Activated CD4-positive, alpha-beta T cell treated with anti-CD3 and anti-CD28 coated beads for 36 hours (primary cell): ENCODE measurements at regions not wholly inside any gene's neighbourhood (a gene's known extent, or its start where the extent isn't known, plus 50 kb on each side); places are given as distances from the start of the nearest gene placed in this dataset.

Experiments
- ATAC-seq: fragments of 200-7000 bp; cut with Tn5 transposase; one replicate; pipeline ENCODE4 v1.10.0; 2021; ENCODE audit warnings: mild to moderate bottlenecking, moderate library complexity
- CTCF ChIA-PET: fragments of 350-600 bp; sonication (Branson Sonifier 250); formaldehyde crosslinking; loops from one replicate; lab custom pipeline; 2021; ENCODE audit warnings: antibody characterized with exemption; lab: Charles Lee
- POLR2A ChIA-PET: fragments of 350-600 bp; sonication (Branson Sonifier 250); formaldehyde crosslinking; loops from one replicate; lab custom pipeline; 2021; ENCODE audit warnings: antibody characterized with exemption, inconsistent platforms; lab: Charles Lee
- DNase-seq: peaks from one replicate; pipeline ENCODE4 v3.0.0-alpha.2; 2020
- H3K27ac Mint-ChIP-seq: one replicate; pipeline ENCODE4 v1.8.0; 2021; ENCODE audit warnings: mixed read lengths
- H3K27me3 Mint-ChIP-seq: one replicate; pipeline ENCODE4 v1.8.0; 2021; ENCODE audit warnings: mixed read lengths
- H3K36me3 Mint-ChIP-seq: one replicate; pipeline ENCODE4 v1.8.0; 2021; ENCODE audit warnings: low read depth, mixed read lengths
- H3K4me1 Mint-ChIP-seq: one replicate; pipeline ENCODE4 v1.8.0; 2021; ENCODE audit warnings: mixed read lengths
- H3K4me3 Mint-ChIP-seq: one replicate; pipeline ENCODE4 v1.8.0; 2021; ENCODE audit warnings: mild to moderate bottlenecking, moderate library complexity, mixed read lengths
- H3K9me3 Mint-ChIP-seq: one replicate; pipeline ENCODE4 v1.8.0; 2021; ENCODE audit warnings: low read depth, mixed read lengths
- intact Hi-C, 2 experiments: fragments of 100-400 bp; cut with DNase I in 1 of 2; cut with micrococcal nuclease in 1 of 2; formaldehyde crosslinking; loops; one replicate each; pipeline versions ENCODE4 v1.14.2 to v1.15.1; 2022 to 2024; cut with DNase I, micrococcal nuclease

- Mint-ChIP-seq H3K36me3 (no peaks in the 10 kb centered on the region), H3K4me1 (peaks cover 3% of the 10 kb centered on the region), H3K4me3 (no peak overlapping the region), H3K27ac (no peak overlapping the region), H3K27me3 (peaks cover 3% of the 10 kb centered on the region), H3K9me3 (no peaks in the 10 kb centered on the region)
- POLR2A ChIA-PET: no interaction called here
- DNase-seq (no peak), ATAC-seq (no peak)
- CTCF ChIA-PET: no interaction called here
- intact Hi-C loops: no loop called here
These were observed 137.3 kb downstream of the NAV1 start for GRCh38 chr1:201676197-201676596.

- Mint-ChIP-seq H3K27me3 (peaks cover 4% of the 10 kb centered on the region), H3K9me3 (no peaks in the 10 kb centered on the region), H3K4me3 (no peak overlapping the region), H3K27ac (no peak overlapping the region), H3K36me3 (no peaks in the 10 kb centered on the region), H3K4me1 (peaks cover 3% of the 10 kb centered on the region)
- ATAC-seq (no peak), DNase-seq (no peak)
- POLR2A ChIA-PET: no interaction called here
- CTCF ChIA-PET: no interaction called here
- intact Hi-C loops: no loop called here
These were observed 137.7 kb downstream of the NAV1 start for GRCh38 chr1:201676641-201677040.

DNA sequence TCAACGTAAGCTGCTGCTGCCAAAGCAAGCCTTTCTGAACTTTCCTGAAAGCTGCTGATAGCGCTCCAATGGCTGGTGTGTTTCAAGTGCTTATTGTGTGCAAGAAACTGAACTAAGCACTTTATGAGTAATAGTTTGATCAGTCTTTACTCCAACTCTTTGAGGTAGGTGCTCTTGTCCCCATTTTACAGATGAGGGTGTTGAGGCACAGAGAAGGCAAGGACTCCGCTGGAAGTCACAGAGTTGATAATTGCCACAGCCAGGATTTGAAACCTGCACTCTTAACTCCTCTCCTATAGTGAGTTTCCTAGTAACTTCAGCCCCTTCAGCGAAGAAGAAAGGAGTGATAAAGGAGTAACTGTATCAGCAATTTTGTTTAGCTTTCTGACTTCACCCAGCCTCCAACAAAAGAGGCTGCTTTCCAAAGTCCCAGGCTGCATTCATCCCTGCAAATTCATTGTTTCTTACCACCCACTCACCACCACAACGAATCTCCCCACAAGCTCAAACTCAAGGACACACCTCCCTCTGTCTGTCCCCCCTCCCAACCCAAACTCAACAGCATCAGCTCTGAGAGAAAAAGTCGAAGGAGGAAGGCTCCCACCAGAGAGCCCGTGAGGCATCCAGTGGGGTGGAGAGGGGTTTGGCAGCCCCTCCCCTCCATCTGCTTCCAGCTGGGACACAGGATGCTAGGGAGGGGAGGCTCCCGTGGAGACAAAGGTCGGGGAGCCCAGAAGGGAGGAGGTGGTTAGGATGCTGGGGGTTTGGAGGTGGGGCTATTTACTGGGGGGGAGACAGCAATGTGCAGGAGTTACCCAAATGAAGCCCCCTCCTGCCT is 139.6 kb downstream of the NAV1 start:
- Mint-ChIP-seq H3K27ac (no peak overlapping the region), H3K4me3 (no peak overlapping the region), H3K4me1 (no peaks in the 10 kb centered on the region), H3K36me3 (no peaks in the 10 kb centered on the region), H3K9me3 (no peaks in the 10 kb centered on the region), H3K27me3 (peaks cover 8% of the 10 kb centered on the region)
- intact Hi-C loops: no loop called here
- no peak for DNase-seq
- ChIA-PET CTCF (interaction anchor here (0.6 to 1.1 kb wide), 2 partner anchors 25 to 295 kb away, joined by 3 to 7 read pairs; no protein-coding TSS in a partner anchor), POLR2A (no interaction called here)
- ATAC-seq: no peak

GRCh38 chr1:201681375-201681774 is 142.4 kb downstream of the NAV1 start:
- POLR2A ChIA-PET: no interaction called here

DNA sequence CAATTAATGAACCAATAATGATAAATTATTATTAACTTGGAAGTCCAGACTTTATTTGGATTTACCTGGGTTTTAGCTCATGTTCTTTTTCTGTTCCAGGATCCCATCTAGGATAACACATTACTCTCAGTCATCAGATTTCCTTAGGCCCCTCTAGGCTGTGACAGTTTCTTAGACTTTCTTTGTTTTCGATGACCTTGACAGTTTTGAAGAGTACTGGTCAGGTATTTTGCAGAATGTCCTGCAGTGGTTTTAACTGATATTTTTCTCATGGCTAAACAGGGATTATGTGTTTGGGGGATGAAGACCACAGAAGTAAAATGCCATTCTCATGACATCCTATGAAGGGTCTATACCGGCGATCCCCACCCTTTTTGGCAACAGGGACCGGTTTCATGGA is 144.0 kb downstream of the NAV1 start:
- POLR2A ChIA-PET: no interaction called here
- H3K27ac Mint-ChIP-seq: no peak overlapping the region
- H3K9me3 Mint-ChIP-seq: no peaks in the 10 kb centered on the region
- no peaks in the 10 kb centered on the region for H3K36me3 Mint-ChIP-seq
- H3K27me3 Mint-ChIP-seq: peaks cover 8% of the 10 kb centered on the region
- intact Hi-C loops: no loop called here
- ATAC-seq (no peak), DNase-seq (no peak)
- CTCF ChIA-PET: no interaction called here
- no peak overlapping the region for H3K4me3 Mint-ChIP-seq
- H3K4me1 Mint-ChIP-seq: no peaks in the 10 kb centered on the region

More at GRCh38 chr1:201681375-201681774, 142.4 kb downstream of the NAV1 start:
- intact Hi-C loops: no loop called here
- DNase-seq (no peak), ATAC-seq (no peak)
- Mint-ChIP-seq H3K27me3 (peaks cover 8% of the 10 kb centered on the region), H3K27ac (no peak overlapping the region), H3K9me3 (no peaks in the 10 kb centered on the region), H3K36me3 (no peaks in the 10 kb centered on the region), H3K4me3 (no peak overlapping the region), H3K4me1 (no peaks in the 10 kb centered on the region)
- CTCF ChIA-PET: no interaction called here

GRCh38 chr1:201683397-201683796 is 144.5 kb downstream of the NAV1 start:
- Mint-ChIP-seq H3K27ac (no peak overlapping the region), H3K4me3 (no peak overlapping the region), H3K27me3 (peaks cover 8% of the 10 kb centered on the region), H3K9me3 (no peaks in the 10 kb centered on the region), H3K4me1 (no peaks in the 10 kb centered on the region), H3K36me3 (no peaks in the 10 kb centered on the region)
- intact Hi-C loops: no loop called here
- CTCF ChIA-PET: no interaction called here
- ATAC-seq: no peak
- DNase-seq: no peak
- POLR2A ChIA-PET: no interaction called here

GRCh38 chr1:201685485-201685884 is 143.5 kb upstream of the IPO9 start:
- H3K4me1 Mint-ChIP-seq: no peaks in the 10 kb centered on the region
- no peak overlapping the region for H3K27ac Mint-ChIP-seq
- intact Hi-C loops: no loop called here
- no peaks in the 10 kb centered on the region for H3K36me3 Mint-ChIP-seq
- no peak for ATAC-seq
- peaks cover 8% of the 10 kb centered on the region for H3K27me3 Mint-ChIP-seq
- H3K4me3 Mint-ChIP-seq: no peak overlapping the region
- ChIA-PET POLR2A (no interaction called here), CTCF (interaction anchor here (1.1 kb wide), 1 partner anchor 19 kb away, joined by 5 read pairs; no protein-coding TSS in a partner anchor)
- peaks cover 1% of the 10 kb centered on the region for H3K9me3 Mint-ChIP-seq
- no peak for DNase-seq

DNA sequence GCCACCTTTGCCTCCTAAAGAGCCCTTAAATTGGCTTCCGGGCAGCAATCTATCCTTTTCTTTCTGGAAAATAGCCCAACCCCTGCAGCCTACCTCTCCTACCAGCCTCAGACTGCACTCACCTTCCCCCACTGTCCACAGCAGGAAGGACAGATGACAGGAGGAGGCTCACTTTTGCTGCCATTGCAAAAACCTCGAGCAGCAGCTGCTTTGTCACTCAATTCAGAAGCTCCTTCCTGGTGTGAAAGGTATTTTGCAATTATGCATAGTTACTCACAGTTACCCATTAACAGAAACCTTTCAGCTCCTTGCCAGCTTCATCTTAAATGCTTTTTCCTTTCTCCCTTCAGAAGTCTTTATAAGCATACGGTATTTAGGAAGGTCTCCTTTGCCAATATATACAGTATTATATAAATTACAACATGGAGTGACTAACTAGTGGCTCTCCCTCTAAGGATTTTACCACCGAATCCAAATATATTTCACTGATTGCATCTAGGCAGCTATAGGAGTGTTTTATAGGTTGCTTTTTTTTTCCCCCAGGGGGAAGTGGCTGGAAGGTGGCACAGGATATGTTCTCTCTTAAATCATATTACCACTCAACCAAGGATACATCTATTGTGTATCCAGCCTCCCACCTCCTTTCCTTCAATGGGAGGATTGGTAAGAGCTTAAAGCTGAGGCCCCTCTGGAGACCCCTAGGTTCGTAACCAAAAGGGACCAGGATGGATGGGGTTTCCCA is 142.1 kb upstream of the IPO9 start:
- ATAC-seq: no peak
- Mint-ChIP-seq H3K4me3 (no peak overlapping the region), H3K27me3 (peaks cover 3% of the 10 kb centered on the region), H3K9me3 (peaks cover 3% of the 10 kb centered on the region), H3K36me3 (no peaks in the 10 kb centered on the region), H3K27ac (no peak overlapping the region), H3K4me1 (no peaks in the 10 kb centered on the region)
- ChIA-PET POLR2A (no interaction called here), CTCF (interaction anchor here (0.7 to 1.0 kb wide), 2 partner anchors 53 to 74 kb away, joined by 3 to 4 read pairs; no protein-coding TSS in a partner anchor)
- intact Hi-C loops: no loop called here
- no peak for DNase-seq

GRCh38 chr1:201688514-201688913 is 140.4 kb upstream of the IPO9 start:
- no peak for ATAC-seq
- Mint-ChIP-seq H3K36me3 (no peaks in the 10 kb centered on the region), H3K4me3 (no peak overlapping the region), H3K4me1 (no peaks in the 10 kb centered on the region), H3K9me3 (peaks cover 3% of the 10 kb centered on the region), H3K27me3 (no peaks in the 10 kb centered on the region), H3K27ac (no peak overlapping the region)
- DNase-seq: no peak
- intact Hi-C loops: no loop called here
- POLR2A ChIA-PET: no interaction called here
- CTCF ChIA-PET: no interaction called here

DNA sequence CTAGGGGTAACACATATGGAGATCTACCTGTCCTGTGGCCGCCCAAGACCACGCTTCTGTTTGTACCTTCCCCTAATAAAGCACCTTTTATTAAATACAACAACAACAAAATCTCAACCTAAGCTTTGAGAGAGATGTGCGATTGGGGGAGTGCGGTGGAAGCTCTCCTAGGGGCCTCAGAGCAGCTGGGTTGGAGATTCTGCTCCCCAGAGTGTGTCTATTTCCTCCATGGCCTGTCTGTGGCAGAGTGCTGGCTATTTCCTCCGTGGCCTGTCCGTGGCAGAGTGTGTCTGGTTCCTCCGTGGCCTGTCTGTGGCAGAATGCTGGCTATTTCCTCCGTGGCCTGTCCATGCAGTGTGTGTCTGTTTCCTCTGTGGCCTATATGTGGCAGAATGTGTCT is 139.3 kb upstream of the IPO9 start:
- no peaks in the 10 kb centered on the region for H3K27me3 Mint-ChIP-seq
- DNase-seq (no peak), ATAC-seq (no peak)
- ChIA-PET CTCF (interaction anchor here (0.7 kb wide), 1 partner anchor 93 kb away, joined by 3 read pairs; no protein-coding TSS in a partner anchor), POLR2A (no interaction called here)
- H3K27ac Mint-ChIP-seq: no peak overlapping the region
- H3K4me3 Mint-ChIP-seq: no peak overlapping the region
- intact Hi-C loops: no loop called here
- H3K36me3 Mint-ChIP-seq: no peaks in the 10 kb centered on the region
- no peaks in the 10 kb centered on the region for H3K4me1 Mint-ChIP-seq
- H3K9me3 Mint-ChIP-seq: peaks cover 3% of the 10 kb centered on the region

DNA sequence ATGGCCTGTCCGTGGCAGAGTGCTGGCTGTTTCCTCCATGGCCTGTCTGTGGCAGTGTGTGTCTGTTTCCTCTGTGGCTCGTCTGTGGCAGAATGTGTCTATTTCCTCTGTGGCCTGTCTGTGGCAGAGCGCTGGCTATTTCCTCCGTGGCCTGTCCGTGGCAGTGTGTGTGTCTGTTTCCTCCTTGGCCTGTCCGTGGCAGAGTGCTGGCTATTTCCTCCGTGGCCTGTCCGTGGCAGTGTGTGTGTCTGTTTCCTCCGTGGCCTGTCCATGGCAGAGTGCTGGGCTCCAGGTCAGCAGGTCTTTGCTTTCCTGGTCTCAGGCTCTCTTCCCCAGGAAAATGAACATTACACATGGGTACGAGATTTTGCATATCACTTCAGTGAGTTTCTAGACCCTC is 138.4 kb upstream of the IPO9 start:
- H3K9me3 Mint-ChIP-seq: peaks cover 3% of the 10 kb centered on the region

More for the DNA sequence above, 138.4 kb upstream of the IPO9 start:
- Mint-ChIP-seq H3K4me1 (no peaks in the 10 kb centered on the region), H3K27me3 (no peaks in the 10 kb centered on the region), H3K4me3 (no peak overlapping the region), H3K36me3 (no peaks in the 10 kb centered on the region), H3K27ac (no peak overlapping the region)
- DNase-seq: no peak
- ATAC-seq: no peak
- ChIA-PET CTCF (no interaction called here), POLR2A (no interaction called here)
- intact Hi-C loops: no loop called here
